Thoracic aorta (tissue), 2 donors: ENCODE measurements at regions not wholly inside any gene's neighbourhood (a gene's known extent, or its start where the extent isn't known, plus 50 kb on each side); places are given as distances from the start of the nearest gene placed in this dataset.
A peak's percentile ranks its signal among the peaks of the same experiment; 100 is the strongest.

ENCODE experiments used
- ATAC-seq: fragments of 150-250 bp; one replicate; pipeline ENCODE4 v1.8.0; 2017; ENCODE audit warnings: low read depth; ENCODE audit not compliant: insufficient number of reproducible peaks, low FRiP score
- DNase-seq: peaks from one replicate; pipeline ENCODE4 v3.0.0-alpha.2; 2020; ENCODE audit warnings: low spot score
- H3K27ac ChIP-seq, 2 donors: fragments of 200-600 bp; sonication (generic); 1 replicate in 1 of 2; 2 replicates in 1 of 2; pipeline ENCODE4 v1.5.1; 2016; ENCODE audit warnings: mild to moderate bottlenecking in 2 of 2, moderate library complexity in 2 of 2
- H3K27me3 ChIP-seq: fragments of 200-600 bp; sonication (generic); replicated peaks from 2 replicates; pipeline ENCODE4 v1.6.0; 2016; ENCODE audit warnings: mild to moderate bottlenecking; ENCODE audit not compliant: insufficient read depth
- H3K36me3 ChIP-seq: fragments of 200-600 bp; sonication (generic); one replicate; pipeline ENCODE4 v1.5.1; 2016
- H3K4me1 ChIP-seq, 2 donors: fragments of 200-600 bp; sonication (generic); 1 replicate in 1 of 2; 2 replicates in 1 of 2; pipeline versions ENCODE4 v1.5.1 to v1.6.0; 2016; ENCODE audit warnings: low read depth in 2 of 2, mild to moderate bottlenecking in 1 of 2; ENCODE audit not compliant: control insufficient read depth in 1 of 2
- H3K4me3 ChIP-seq: fragments of 200-600 bp; sonication (generic); 2 replicates; pipeline ENCODE4 v1.5.1; 2016; ENCODE audit warnings: mild to moderate bottlenecking
- H3K9me3 ChIP-seq: fragments of 200-600 bp; sonication (generic); 2 replicates; pipeline ENCODE4 v1.5.1; 2016
- CTCF ChIP-seq: fragments of 200-600 bp; sonication (generic); IDR thresholded peaks from one replicate; pipeline ENCODE4 v1.5.1; 2019; ENCODE audit warnings: antibody characterized with exemption

- H3K27ac ChIP-seq, result no peak overlapping the region
- H3K36me3 ChIP-seq, result no peaks in the 10 kb centered on the region
- ATAC-seq, result no peak
- H3K4me3 ChIP-seq, result no peak overlapping the region
- no peak for TF ChIP-seq CTCF
- no peaks in the 10 kb centered on the region for H3K9me3 ChIP-seq
- no peak for DNase-seq
- H3K27me3 ChIP-seq, result no peaks in the 10 kb centered on the region
- H3K4me1 ChIP-seq, result peaks cover 4 to 60% of the 10 kb centered on the region in 2 donors
These were observed 59.9 kb upstream of the SMOC2 start for GRCh38 chr6:168380956-168381605.

- peak; percentile 16 for TF ChIP-seq CTCF
- ATAC-seq, result no peak
- Histone ChIP-seq H3K36me3 (no peaks in the 10 kb centered on the region), H3K27ac (no peak overlapping the region), H3K4me1 (peaks cover 4 to 61% of the 10 kb centered on the region in 2 donors), H3K27me3 (no peaks in the 10 kb centered on the region), H3K4me3 (no peak overlapping the region), H3K9me3 (no peaks in the 10 kb centered on the region)
- DNase-seq, result no peak
These were observed 59.1 kb upstream of the SMOC2 start for GRCh38 chr6:168381726-168382458.

- Histone ChIP-seq H3K27me3 (no peaks in the 10 kb centered on the region), H3K4me1 (peaks cover 0 to 49% of the 10 kb centered on the region in 2 donors), H3K27ac (no peak overlapping the region), H3K9me3 (no peaks in the 10 kb centered on the region), H3K36me3 (no peaks in the 10 kb centered on the region), H3K4me3 (no peak overlapping the region)
- DNase-seq (no peak), ATAC-seq (no peak)
- TF ChIP-seq CTCF, result no peak
These were observed 57.7 kb upstream of the SMOC2 start for GRCh38 chr6:168383062-168383854.

GRCh38 chr6:168384045-168385036, 56.6 kb upstream of the SMOC2 start:
- peaks cover 0 to 49% of the 10 kb centered on the region in 2 donors for H3K4me1 ChIP-seq
- peak overlapping the region; percentile 65 for H3K4me3 ChIP-seq
- peak overlapping the region; percentile 73 to 91 for H3K27ac ChIP-seq
- H3K36me3 ChIP-seq, result no peaks in the 10 kb centered on the region
- ATAC-seq (peak; percentile 72), DNase-seq (no peak)
- no peak for TF ChIP-seq CTCF
- no peaks in the 10 kb centered on the region for H3K27me3 ChIP-seq
- H3K9me3 ChIP-seq, result no peaks in the 10 kb centered on the region
